Fibroblast of the aortic adventitia (primary cell): ENCODE measurements at regions not wholly inside any gene's neighbourhood (a gene's known extent, or its start where the extent isn't known, plus 50 kb on each side); places are given as distances from the start of the nearest gene placed in this dataset.
A peak's percentile ranks its signal among the peaks of the same experiment; 100 is the strongest.

ENCODE experiments used
- DNase-seq: peaks from one replicate; pipeline ENCODE4 v3.0.0-alpha.2; 2010; ENCODE audit warnings: low read depth
- H3K4me3 ChIP-seq: 2 replicates; pipeline ENCODE4 v1.5.1; 2011; ENCODE audit warnings: low read depth, mild to moderate bottlenecking, control low read depth, low read length, moderate library complexity
- CTCF ChIP-seq: IDR thresholded peaks from 2 replicates; pipeline ENCODE4 v1.5.1; 2011; ENCODE audit warnings: mild to moderate bottlenecking, low read length, control low read depth, inconsistent platforms; ENCODE audit not compliant: insufficient read depth

GRCh38 chr5:12023614-12024241, 119.5 kb upstream of the CTNND2 start:
- TF ChIP-seq CTCF: peak; percentile 48
- DNase-seq: peak; percentile 38
- H3K4me3 ChIP-seq: no peak overlapping the region

GRCh38 chr5:12022444-12022843, 118.2 kb upstream of the CTNND2 start:
- no peak for DNase-seq
- TF ChIP-seq CTCF: no peak
- H3K4me3 ChIP-seq: no peak overlapping the region

- H3K4me3 ChIP-seq: no peak overlapping the region
- no peak for TF ChIP-seq CTCF
- DNase-seq: no peak
Observed at GRCh38 chr5:12019306-12019705, 115.1 kb upstream of the CTNND2 start.

- H3K4me3 ChIP-seq: no peak overlapping the region
- DNase-seq: no peak
- no peak for TF ChIP-seq CTCF
Observed at GRCh38 chr5:12017007-12017406, 112.8 kb upstream of the CTNND2 start.

- TF ChIP-seq CTCF: no peak
- no peak overlapping the region for H3K4me3 ChIP-seq
- DNase-seq: no peak
Observed at GRCh38 chr5:12016159-12016746, 112.0 kb upstream of the CTNND2 start.

GRCh38 chr5:12013351-12013750, 109.1 kb upstream of the CTNND2 start:
- no peak for TF ChIP-seq CTCF
- H3K4me3 ChIP-seq: no peak overlapping the region
- DNase-seq: no peak

- DNase-seq: no peak
- TF ChIP-seq CTCF: no peak
- H3K4me3 ChIP-seq: no peak overlapping the region
Observed at GRCh38 chr5:12003680-12004079, 99.4 kb upstream of the CTNND2 start.
